Sigmoid colon (tissue), 4 donors: ENCODE measurements at regions not wholly inside any gene's neighbourhood (a gene's known extent, or its start where the extent isn't known, plus 50 kb on each side); places are given as distances from the start of the nearest gene placed in this dataset.

ENCODE experiments used
- POLR2A ChIP-seq, 2 donors: fragments of 450-650 bp; IDR thresholded peaks; one replicate each; pipeline ENCODE4 v1.6.1; 2016; ENCODE audit warnings: antibody characterized with exemption in 2 of 2, mild to moderate bottlenecking in 2 of 2, moderate library complexity in 2 of 2
- POLR2AphosphoS5 ChIP-seq, 4 donors: sonication (generic); formaldehyde crosslinking; IDR thresholded peaks; one replicate each; pipeline ENCODE4 v1.6.1; 2017; ENCODE audit warnings: antibody characterized with exemption in 4 of 4
- TF ChIP-seq, protein P1 (sequence below), 4 experiments: fragments of 450-650 bp in 3 of 4; fragments of 200-600 bp in 1 of 4; IDR thresholded peaks; one replicate each; pipeline ENCODE4 v1.5.1; 2016 to 2019; ENCODE audit warnings: antibody characterized with exemption in 4 of 4, mild to moderate bottlenecking in 3 of 4, moderate library complexity in 2 of 4

DNA sequence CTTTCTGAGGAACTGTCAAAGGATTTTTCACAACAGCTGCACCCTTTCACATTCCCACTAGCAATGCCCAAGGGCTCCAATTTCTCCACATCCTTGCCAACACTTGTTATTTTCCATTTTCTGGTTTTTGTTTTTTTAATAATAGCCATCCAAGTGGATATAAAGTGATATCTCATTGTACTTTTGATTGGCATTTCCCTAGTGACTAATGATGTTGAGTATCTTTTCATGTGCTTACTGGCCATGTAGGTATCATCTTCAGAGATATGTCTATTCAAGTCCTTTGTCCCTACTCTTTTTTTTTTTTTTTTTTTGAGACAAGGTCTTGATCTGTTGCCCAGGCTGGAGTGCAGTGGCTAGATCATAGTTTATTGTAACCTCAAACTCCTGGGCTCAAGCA lies 115.8 kb upstream of the HAND1 start:
- TF ChIP-seq POLR2AphosphoS5 (IDR thresholded peaks at IDR 0.05) (no peak), POLR2A (IDR thresholded peaks at IDR 0.05) (no peak)
- TF ChIP-seq, protein P1, sequence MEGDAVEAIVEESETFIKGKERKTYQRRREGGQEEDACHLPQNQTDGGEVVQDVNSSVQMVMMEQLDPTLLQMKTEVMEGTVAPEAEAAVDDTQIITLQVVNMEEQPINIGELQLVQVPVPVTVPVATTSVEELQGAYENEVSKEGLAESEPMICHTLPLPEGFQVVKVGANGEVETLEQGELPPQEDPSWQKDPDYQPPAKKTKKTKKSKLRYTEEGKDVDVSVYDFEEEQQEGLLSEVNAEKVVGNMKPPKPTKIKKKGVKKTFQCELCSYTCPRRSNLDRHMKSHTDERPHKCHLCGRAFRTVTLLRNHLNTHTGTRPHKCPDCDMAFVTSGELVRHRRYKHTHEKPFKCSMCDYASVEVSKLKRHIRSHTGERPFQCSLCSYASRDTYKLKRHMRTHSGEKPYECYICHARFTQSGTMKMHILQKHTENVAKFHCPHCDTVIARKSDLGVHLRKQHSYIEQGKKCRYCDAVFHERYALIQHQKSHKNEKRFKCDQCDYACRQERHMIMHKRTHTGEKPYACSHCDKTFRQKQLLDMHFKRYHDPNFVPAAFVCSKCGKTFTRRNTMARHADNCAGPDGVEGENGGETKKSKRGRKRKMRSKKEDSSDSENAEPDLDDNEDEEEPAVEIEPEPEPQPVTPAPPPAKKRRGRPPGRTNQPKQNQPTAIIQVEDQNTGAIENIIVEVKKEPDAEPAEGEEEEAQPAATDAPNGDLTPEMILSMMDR (IDR thresholded peaks at IDR 0.05), result no peak
